ENCODE measurements at regions not wholly inside any gene's neighbourhood (a gene's known extent, or its start where the extent isn't known, plus 50 kb on each side); places are given as distances from the start of the nearest gene placed in this dataset.
"Not testable (repeated sequence)": the region's sequence is repeated elsewhere in the genome, so short reads cannot be mapped to it uniquely, and the experiment has no call there.

- no peak for DNase-seq (ENCODE audit: low read depth, low spot score)
Measured at GRCh38 chr1:60861961-60862567, 220.3 kb upstream of the NFIA start.

GRCh38 chr1:60859111-60859510, 223.2 kb upstream of the NFIA start:
- no peak for DNase-seq (ENCODE audit: low read depth, low spot score)

- DNase-seq (ENCODE audit: low read depth, low spot score): no peak
Measured at GRCh38 chr1:60857851-60858250, 224.5 kb upstream of the NFIA start.

GRCh38 chr1:60850084-60850483, 232.3 kb upstream of the NFIA start:
- DNase-seq (ENCODE audit: low read depth, low spot score): no peak

GRCh38 chr1:60849401-60849800, 233.0 kb upstream of the NFIA start:
- no peak for DNase-seq (ENCODE audit: low read depth, low spot score)

- DNase-seq (ENCODE audit: low read depth, low spot score): no peak
Measured at GRCh38 chr1:60848583-60849188, 233.7 kb upstream of the NFIA start.

GRCh38 chr1:60847855-60848582, 234.3 kb upstream of the NFIA start:
- DNase-seq (ENCODE audit: low read depth, low spot score): no peak

- DNase-seq (ENCODE audit: low read depth, low spot score): no peak
Measured at GRCh38 chr1:60847391-60847790, 235.0 kb upstream of the NFIA start.

- not testable (repeated sequence) for DNase-seq (ENCODE audit: low read depth, low spot score)
Measured at GRCh38 chr1:60845659-60846058, 236.7 kb upstream of the NFIA start.

- no peak for DNase-seq (ENCODE audit: low read depth, low spot score)
Measured at GRCh38 chr1:60842304-60842703, 240.1 kb upstream of the NFIA start.

GRCh38 chr1:60841116-60842046, 241.0 kb upstream of the NFIA start:
- no peak for DNase-seq (ENCODE audit: low read depth, low spot score)

GRCh38 chr1:60840476-60840875, 241.9 kb upstream of the NFIA start:
- DNase-seq (ENCODE audit: low read depth, low spot score): not testable (repeated sequence)

- no peak for DNase-seq (ENCODE audit: low read depth, low spot score)
Measured at GRCh38 chr1:60835649-60836048, 246.7 kb upstream of the NFIA start.

- no peak for DNase-seq (ENCODE audit: low read depth, low spot score)
Measured at GRCh38 chr1:60833173-60833572, 249.2 kb upstream of the NFIA start.

- DNase-seq (ENCODE audit: low read depth, low spot score): no peak
Measured at GRCh38 chr1:60832367-60832766, 250.0 kb upstream of the NFIA start.

GRCh38 chr1:60831780-60832179, 250.6 kb upstream of the NFIA start:
- DNase-seq (ENCODE audit: low read depth, low spot score): no peak

- DNase-seq (ENCODE audit: low read depth, low spot score): no peak
Measured at GRCh38 chr1:60828944-60829343, 253.4 kb upstream of the NFIA start.

- DNase-seq (ENCODE audit: low read depth, low spot score): no peak
Measured at GRCh38 chr1:60826320-60827094, 255.9 kb upstream of the NFIA start.

GRCh38 chr1:60825593-60825992, 256.8 kb upstream of the NFIA start:
- no peak for DNase-seq (ENCODE audit: low read depth, low spot score)

- no peak for DNase-seq (ENCODE audit: low read depth, low spot score)
Measured at GRCh38 chr1:60823151-60823550, 259.2 kb upstream of the NFIA start.

GRCh38 chr1:60822252-60822651, 260.1 kb upstream of the NFIA start:
- no peak for DNase-seq (ENCODE audit: low read depth, low spot score)

All from brain pericyte (primary cell).